ENCODE measurements at regions not wholly inside any gene's neighbourhood (a gene's known extent, or its start where the extent isn't known, plus 50 kb on each side); places are given as distances from the start of the nearest gene placed in this dataset.

DNA sequence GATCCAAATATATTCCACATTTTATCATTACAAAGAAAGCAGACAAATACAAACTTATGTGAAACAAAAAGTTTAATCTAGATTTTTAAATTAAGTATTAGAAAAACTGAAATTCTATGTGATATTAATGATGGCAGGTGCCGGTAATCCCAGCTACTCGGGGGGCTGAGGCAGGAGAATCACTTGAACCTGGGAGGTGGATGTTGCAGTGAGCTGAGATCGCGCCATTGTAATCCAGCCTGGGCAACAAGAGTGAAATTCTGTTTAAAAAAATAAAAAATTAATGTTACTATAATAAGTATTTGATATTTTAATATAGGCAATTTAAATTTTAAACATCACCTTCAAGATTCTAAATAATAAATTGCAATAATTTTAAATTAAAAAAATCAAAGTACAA, 400.6 kb downstream of the PABPC4L start:
- Histone ChIP-seq H3K9ac (ENCODE audit: low read depth in 1 of 2, low read length in 2 of 2) (no peak overlapping the region), H3K36me3 (ENCODE audit: control insufficient read depth in 4 of 4, insufficient read depth in 3 of 4, low read depth in 1 of 4, low read length in 3 of 4) (no peaks in the 10 kb centered on the region), H3K27me3 (ENCODE audit: control insufficient read depth in 4 of 4, insufficient read depth in 4 of 4, low read length in 3 of 4) (no peaks in the 10 kb centered on the region), H3K4me1 (ENCODE audit: control insufficient read depth in 4 of 4, insufficient read depth in 4 of 4, low read length in 3 of 4) (no peaks in the 10 kb centered on the region), H3K9me3 (ENCODE audit: control insufficient read depth in 4 of 4, low read length in 3 of 4) (no peaks in the 10 kb centered on the region), H3K27ac (ENCODE audit: low read depth in 1 of 2, low read length in 2 of 2) (no peak overlapping the region), H3K4me3 (ENCODE audit: low read depth in 1 of 3, low read length in 3 of 3) (no peak overlapping the region)
- DNase-seq (ENCODE audit: low spot score) = no peak
- TF ChIP-seq HNF4G (IDR thresholded peaks at IDR 0.05) (no peak), YY1 (IDR thresholded peaks at IDR 0.05) (no peak), ZBTB33 (IDR thresholded peaks at IDR 0.05) (no peak), JUND (IDR thresholded peaks at IDR 0.05) (no peak), FOXA2 (IDR thresholded peaks at IDR 0.05) (no peak), RXRA (IDR thresholded peaks at IDR 0.05) (no peak), NR2F2 (IDR thresholded peaks at IDR 0.05) (no peak), FOXA1 (IDR thresholded peaks at IDR 0.05) (no peak), REST (IDR thresholded peaks at IDR 0.05) (no peak), SP1 (IDR thresholded peaks at IDR 0.05) (no peak), MAX (IDR thresholded peaks at IDR 0.05) (no peak), HNF4A (conservative IDR thresholded peaks at IDR 0.05) (no peak), GABPA (IDR thresholded peaks at IDR 0.05 in 1 of 2, conservative IDR thresholded peaks at IDR 0.05 in 1 of 2) (no peak), EGR1 (IDR thresholded peaks at IDR 0.05; ENCODE audit: low read depth in 2 of 2) (no peak), TAF1 (conservative IDR thresholded peaks at IDR 0.05) (no peak), ATF3 (IDR thresholded peaks at IDR 0.05) (no peak), RAD21 (IDR thresholded peaks at IDR 0.05) (no peak)
- TF ChIP-seq, protein P1, sequence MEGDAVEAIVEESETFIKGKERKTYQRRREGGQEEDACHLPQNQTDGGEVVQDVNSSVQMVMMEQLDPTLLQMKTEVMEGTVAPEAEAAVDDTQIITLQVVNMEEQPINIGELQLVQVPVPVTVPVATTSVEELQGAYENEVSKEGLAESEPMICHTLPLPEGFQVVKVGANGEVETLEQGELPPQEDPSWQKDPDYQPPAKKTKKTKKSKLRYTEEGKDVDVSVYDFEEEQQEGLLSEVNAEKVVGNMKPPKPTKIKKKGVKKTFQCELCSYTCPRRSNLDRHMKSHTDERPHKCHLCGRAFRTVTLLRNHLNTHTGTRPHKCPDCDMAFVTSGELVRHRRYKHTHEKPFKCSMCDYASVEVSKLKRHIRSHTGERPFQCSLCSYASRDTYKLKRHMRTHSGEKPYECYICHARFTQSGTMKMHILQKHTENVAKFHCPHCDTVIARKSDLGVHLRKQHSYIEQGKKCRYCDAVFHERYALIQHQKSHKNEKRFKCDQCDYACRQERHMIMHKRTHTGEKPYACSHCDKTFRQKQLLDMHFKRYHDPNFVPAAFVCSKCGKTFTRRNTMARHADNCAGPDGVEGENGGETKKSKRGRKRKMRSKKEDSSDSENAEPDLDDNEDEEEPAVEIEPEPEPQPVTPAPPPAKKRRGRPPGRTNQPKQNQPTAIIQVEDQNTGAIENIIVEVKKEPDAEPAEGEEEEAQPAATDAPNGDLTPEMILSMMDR (IDR thresholded peaks at IDR 0.05; ENCODE audit: low read depth, low read length, missing input control) = no peak
- WGBS = 90% methylated on average over 4 of the region's 4 CpGs
